Lower lobe of right lung (tissue), 2 donors: ENCODE measurements at regions not wholly inside any gene's neighbourhood (a gene's known extent, or its start where the extent isn't known, plus 50 kb on each side); places are given as distances from the start of the nearest gene placed in this dataset.

Experiments used
- ATAC-seq, 2 donors: fragments of 200-7000 bp; cut with Tn5 transposase; one replicate each; pipeline ENCODE4 v1.9.1; 2020 to 2022; ENCODE audit warnings: mild to moderate bottlenecking in 2 of 2, moderate library complexity in 2 of 2
- DNase-seq: peaks from one replicate; pipeline ENCODE4 v3.0.0-alpha.2; 2020
- H3K27ac ChIP-seq: fragments of 200-600 bp; one replicate; pipeline ENCODE4 v1.8.0; 2022
- H3K27me3 ChIP-seq: fragments of 200-600 bp; one replicate; pipeline ENCODE4 v1.8.0; 2022; ENCODE audit warnings: low read depth
- H3K36me3 ChIP-seq: fragments of 200-600 bp; one replicate; pipeline ENCODE4 v1.8.0; 2022; ENCODE audit warnings: mild to moderate bottlenecking
- H3K4me1 ChIP-seq: fragments of 200-600 bp; one replicate; pipeline ENCODE4 v1.8.0; 2022
- H3K4me3 ChIP-seq: fragments of 200-600 bp; one replicate; pipeline ENCODE4 v1.8.0; 2022; ENCODE audit warnings: mild to moderate bottlenecking
- H3K9me3 ChIP-seq: fragments of 200-600 bp; one replicate; pipeline ENCODE4 v1.8.0; 2022
- CTCF ChIP-seq: fragments of 200-600 bp; IDR thresholded peaks from one replicate; pipeline ENCODE4 v1.8.0; 2022; ENCODE audit warnings: antibody characterized with exemption, mild to moderate bottlenecking
- intact Hi-C: fragments of 100-400 bp; cut with DNase I; formaldehyde crosslinking; loops from one replicate; pipeline ENCODE4 v1.11.0; 2022
- donor health status: DM: no; HTN: yes; CAD: no; lungs with severe emphysema.

DNA sequence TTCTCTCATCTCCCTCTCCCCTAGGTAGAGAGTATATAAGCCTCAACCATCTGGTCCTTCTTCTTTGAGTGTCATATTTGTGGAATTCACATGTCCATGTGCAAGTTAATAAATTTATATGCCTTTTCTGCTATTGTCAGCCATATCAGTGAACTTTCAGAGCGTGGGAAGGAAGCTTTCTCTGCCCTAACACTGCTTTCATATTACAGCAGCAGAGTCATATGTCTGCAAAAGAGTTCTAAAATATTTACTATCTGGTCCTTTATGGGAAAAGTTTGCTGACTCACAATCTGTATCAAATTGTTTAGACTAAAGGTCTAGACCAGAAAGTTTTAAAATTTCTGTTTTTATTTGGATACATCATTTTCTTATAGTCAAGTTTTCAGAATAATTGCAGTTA lies 669.0 kb downstream of the LRRC70 start:
- DNase-seq (no peak), ATAC-seq (no peak)
- intact Hi-C loops = no loop called here
- TF ChIP-seq CTCF = no peak
- no peaks in the 10 kb centered on the region for H3K36me3 ChIP-seq
- H3K4me1 ChIP-seq = no peaks in the 10 kb centered on the region
- no peak overlapping the region for H3K27ac ChIP-seq
- no peaks in the 10 kb centered on the region for H3K27me3 ChIP-seq
- H3K4me3 ChIP-seq = no peak overlapping the region
- H3K9me3 ChIP-seq = no peaks in the 10 kb centered on the region

GRCh38 chr5:63245271-63245670 lies 666.7 kb downstream of the LRRC70 start:
- no peak for TF ChIP-seq CTCF
- Histone ChIP-seq H3K27ac (no peak overlapping the region), H3K36me3 (no peaks in the 10 kb centered on the region), H3K4me1 (no peaks in the 10 kb centered on the region), H3K27me3 (no peaks in the 10 kb centered on the region), H3K4me3 (no peak overlapping the region), H3K9me3 (no peaks in the 10 kb centered on the region)
- DNase-seq (no peak), ATAC-seq (no peak)
- intact Hi-C loops = no loop called here

DNA sequence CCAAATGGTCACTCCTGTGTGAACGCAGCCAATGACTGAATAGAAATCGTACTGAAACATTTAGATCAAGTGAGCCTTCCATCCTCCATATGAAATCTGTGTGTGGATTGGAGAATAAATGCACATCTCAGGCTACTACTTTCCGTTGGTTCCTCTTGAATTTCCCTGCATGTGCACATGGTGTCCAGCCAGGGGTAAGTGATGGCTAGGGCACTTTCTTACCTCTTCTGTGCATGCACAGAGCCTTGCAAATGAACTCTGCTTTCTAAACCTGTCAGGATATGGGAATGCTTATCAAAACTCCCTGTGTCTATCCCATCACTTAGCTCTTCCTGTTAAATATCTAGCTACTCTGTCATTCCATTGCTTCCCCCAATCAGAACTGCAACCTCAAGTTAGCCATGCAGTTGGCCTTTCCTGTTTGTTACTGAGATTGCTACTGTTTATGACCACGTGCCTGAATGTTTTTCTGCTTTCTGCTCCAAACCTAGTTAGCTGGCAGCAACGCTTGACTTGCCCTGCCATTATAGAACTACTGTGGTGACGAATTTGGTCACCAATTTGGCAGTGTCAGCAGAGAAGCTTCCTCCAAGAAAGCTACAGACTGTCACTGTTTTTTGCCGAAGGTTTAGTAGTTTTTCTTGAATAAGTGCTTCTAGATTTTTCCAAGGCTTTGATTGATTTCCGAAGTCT lies 661.6 kb downstream of the LRRC70 start:
- Histone ChIP-seq H3K27me3 (no peaks in the 10 kb centered on the region), H3K4me3 (no peak overlapping the region), H3K4me1 (no peaks in the 10 kb centered on the region), H3K36me3 (no peaks in the 10 kb centered on the region), H3K9me3 (no peaks in the 10 kb centered on the region), H3K27ac (no peak overlapping the region)
- TF ChIP-seq CTCF = no peak
- intact Hi-C loops = no loop called here
- DNase-seq (no peak), ATAC-seq (no peak)

- Histone ChIP-seq H3K4me1 (peaks cover 4% of the 10 kb centered on the region), H3K4me3 (no peak overlapping the region), H3K36me3 (no peaks in the 10 kb centered on the region), H3K27me3 (no peaks in the 10 kb centered on the region), H3K27ac (no peak overlapping the region), H3K9me3 (no peaks in the 10 kb centered on the region)
- intact Hi-C loops = no loop called here
- ATAC-seq = no peak
- no peak for DNase-seq
- TF ChIP-seq CTCF = no peak
These were observed 655.3 kb downstream of the LRRC70 start for GRCh38 chr5:63233911-63234310.

DNA sequence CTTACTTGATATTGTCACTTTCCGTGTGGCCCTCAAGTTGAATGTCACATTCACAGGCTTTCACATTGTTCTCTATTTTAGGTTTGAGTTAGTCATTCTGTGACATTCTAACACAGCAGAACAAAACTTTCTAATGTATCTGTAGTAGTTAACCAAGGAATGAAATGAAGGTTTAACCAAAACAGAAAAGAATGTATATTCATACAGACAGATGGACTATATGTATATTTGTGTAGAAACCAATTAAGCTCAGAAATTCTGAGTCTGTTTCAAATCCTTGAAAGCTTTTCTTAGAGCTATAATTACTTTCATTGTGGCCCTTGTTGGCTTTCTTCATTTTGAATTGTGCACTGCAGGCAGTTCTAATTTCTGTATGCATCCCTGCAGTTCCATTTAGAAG lies 654.7 kb downstream of the LRRC70 start:
- no peak for TF ChIP-seq CTCF
- DNase-seq (no peak), ATAC-seq (no peak)
- Histone ChIP-seq H3K27me3 (no peaks in the 10 kb centered on the region), H3K27ac (no peak overlapping the region), H3K4me1 (peaks cover 4% of the 10 kb centered on the region), H3K4me3 (no peak overlapping the region), H3K36me3 (no peaks in the 10 kb centered on the region), H3K9me3 (no peaks in the 10 kb centered on the region)
- intact Hi-C loops = no loop called here
